H1 (cell line): ENCODE measurements at regions not wholly inside any gene's neighbourhood (a gene's known extent, or its start where the extent isn't known, plus 50 kb on each side); places are given as distances from the start of the nearest gene placed in this dataset.

ENCODE experiments used
- ASH2L ChIP-seq: fragments of 200-600, 300-600 bp; sonication (generic); IDR thresholded peaks from one replicate; pipeline ENCODE4 v1.7.1; 2017; ENCODE audit warnings: low read length
- BCL11A ChIP-seq, 2 experiments: IDR thresholded peaks; one replicate each; pipeline ENCODE4 v1.6.1; 2011; ENCODE audit warnings: low read depth in 2 of 2, low read length in 2 of 2, mild to moderate bottlenecking in 2 of 2
- CBX5 ChIP-seq: fragments of 300-800, 300-1000 bp; sonication (generic); IDR thresholded peaks from 2 replicates; pipeline ENCODE4 v1.7.1; 2016; ENCODE audit warnings: antibody characterized with exemption, low read length, low read depth
- CREB1 ChIP-seq: IDR thresholded peaks from 2 replicates; pipeline ENCODE4 v1.6.1; 2012; ENCODE audit warnings: inconsistent platforms
- EP300 ChIP-seq, 2 experiments: IDR thresholded peaks; 1 replicate in 1 of 2; 2 replicates in 1 of 2; pipeline ENCODE4 v1.6.1; 2011 to 2012; ENCODE audit warnings: low read depth in 2 of 2, low read length in 2 of 2, mild to moderate bottlenecking in 2 of 2, borderline replicate concordance in 1 of 2, inconsistent platforms in 1 of 2, moderate library complexity in 1 of 2
- NRF1 ChIP-seq: IDR thresholded peaks from 2 replicates; pipeline ENCODE4 v1.6.1; 2011; ENCODE audit warnings: mild to moderate bottlenecking, low read depth, low read length, improper control_type of control experiment
- PHF8 ChIP-seq: fragments of 200-600 bp; sonication (generic); conservative IDR thresholded peaks from 2 replicates; pipeline ENCODE4 v1.7.1; 2012; ENCODE audit warnings: low read depth, mild to moderate bottlenecking, inconsistent platforms, low read length, moderate library complexity
- POLR2A ChIP-seq, 2 experiments: IDR thresholded peaks; 1 replicate in 1 of 2; 2 replicates in 1 of 2; pipeline ENCODE4 v1.6.1; 2011; ENCODE audit warnings: low read depth in 2 of 2, low read length in 2 of 2, mild to moderate bottlenecking in 2 of 2; ENCODE audit errors: control extremely low read depth in 1 of 2
- RBBP5 ChIP-seq: IDR thresholded peaks from 2 replicates; pipeline ENCODE4 v1.7.1; 2012; ENCODE audit warnings: low read depth, mild to moderate bottlenecking, inconsistent platforms, low read length, moderate library complexity, borderline replicate concordance
- SP1 ChIP-seq: IDR thresholded peaks from 2 replicates; pipeline ENCODE4 v1.6.1; 2011; ENCODE audit warnings: low read depth, low read length
- USF2 ChIP-seq: IDR thresholded peaks from 2 replicates; pipeline ENCODE4 v1.6.1; 2011; ENCODE audit warnings: low read length, improper control_type of control experiment
- TF ChIP-seq, protein P1 (sequence below), 3 experiments: IDR thresholded peaks; 1 replicate in 2 of 3; 2 replicates in 1 of 3; pipeline versions ENCODE4 v1.5.1 to v1.6.1; 2011; ENCODE audit warnings: low read length in 3 of 3, mild to moderate bottlenecking in 3 of 3, inconsistent platforms in 2 of 3, low read depth in 1 of 3, moderate library complexity in 1 of 3; ENCODE audit not compliant: insufficient read depth in 1 of 3; ENCODE audit errors: control extremely low read depth in 1 of 3
- TF ChIP-seq, protein P2 (sequence below): fragments of 300-600 bp; sonication (generic); IDR thresholded peaks from 2 replicates; pipeline ENCODE4 v1.7.1; 2012; ENCODE audit warnings: low read length, moderate library complexity, mild to moderate bottlenecking, inconsistent platforms; ENCODE audit not compliant: insufficient replicate concordance
- TF ChIP-seq, protein P3 (sequence below): IDR thresholded peaks from 2 replicates; pipeline ENCODE4 v1.6.1; 2012; ENCODE audit warnings: inconsistent platforms

DNA sequence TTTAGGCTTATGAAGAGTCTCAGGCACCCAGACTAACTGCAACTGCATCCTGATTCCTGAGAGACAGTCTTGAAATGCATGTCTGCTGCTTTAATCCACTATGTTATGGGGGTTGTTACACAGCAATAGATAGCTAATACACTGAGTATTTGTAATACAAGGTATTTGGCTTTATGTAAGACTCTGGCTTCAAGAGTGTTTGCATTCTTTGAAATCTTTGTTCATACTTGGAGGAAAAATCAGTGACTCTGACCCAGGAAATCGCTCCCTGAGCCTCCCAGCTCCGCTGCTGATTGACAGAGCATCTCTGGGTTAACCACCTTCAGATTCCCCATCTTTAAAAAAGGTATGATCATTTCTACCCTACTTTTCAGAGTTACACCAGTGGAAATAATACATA is 133.9 kb downstream of the MTPAP start:
- no peak for TF ChIP-seq SP1
- TF ChIP-seq, protein P1, sequence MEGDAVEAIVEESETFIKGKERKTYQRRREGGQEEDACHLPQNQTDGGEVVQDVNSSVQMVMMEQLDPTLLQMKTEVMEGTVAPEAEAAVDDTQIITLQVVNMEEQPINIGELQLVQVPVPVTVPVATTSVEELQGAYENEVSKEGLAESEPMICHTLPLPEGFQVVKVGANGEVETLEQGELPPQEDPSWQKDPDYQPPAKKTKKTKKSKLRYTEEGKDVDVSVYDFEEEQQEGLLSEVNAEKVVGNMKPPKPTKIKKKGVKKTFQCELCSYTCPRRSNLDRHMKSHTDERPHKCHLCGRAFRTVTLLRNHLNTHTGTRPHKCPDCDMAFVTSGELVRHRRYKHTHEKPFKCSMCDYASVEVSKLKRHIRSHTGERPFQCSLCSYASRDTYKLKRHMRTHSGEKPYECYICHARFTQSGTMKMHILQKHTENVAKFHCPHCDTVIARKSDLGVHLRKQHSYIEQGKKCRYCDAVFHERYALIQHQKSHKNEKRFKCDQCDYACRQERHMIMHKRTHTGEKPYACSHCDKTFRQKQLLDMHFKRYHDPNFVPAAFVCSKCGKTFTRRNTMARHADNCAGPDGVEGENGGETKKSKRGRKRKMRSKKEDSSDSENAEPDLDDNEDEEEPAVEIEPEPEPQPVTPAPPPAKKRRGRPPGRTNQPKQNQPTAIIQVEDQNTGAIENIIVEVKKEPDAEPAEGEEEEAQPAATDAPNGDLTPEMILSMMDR (IDR thresholded peaks at IDR 0.05; ENCODE audit: control extremely low read depth in 1 of 3, insufficient read depth in 1 of 3, low read depth in 1 of 3, low read length in 3 of 3), result no peak
- no peak for TF ChIP-seq POLR2A (IDR thresholded peaks at IDR 0.05; ENCODE audit: control extremely low read depth in 1 of 2, low read depth in 2 of 2, low read length in 2 of 2)
- TF ChIP-seq EP300 (IDR thresholded peaks at IDR 0.05; ENCODE audit: borderline replicate concordance in 1 of 2, low read depth in 2 of 2, low read length in 2 of 2), result no peak
- no peak for TF ChIP-seq USF2
- no peak for TF ChIP-seq NRF1
- TF ChIP-seq, protein P2, sequence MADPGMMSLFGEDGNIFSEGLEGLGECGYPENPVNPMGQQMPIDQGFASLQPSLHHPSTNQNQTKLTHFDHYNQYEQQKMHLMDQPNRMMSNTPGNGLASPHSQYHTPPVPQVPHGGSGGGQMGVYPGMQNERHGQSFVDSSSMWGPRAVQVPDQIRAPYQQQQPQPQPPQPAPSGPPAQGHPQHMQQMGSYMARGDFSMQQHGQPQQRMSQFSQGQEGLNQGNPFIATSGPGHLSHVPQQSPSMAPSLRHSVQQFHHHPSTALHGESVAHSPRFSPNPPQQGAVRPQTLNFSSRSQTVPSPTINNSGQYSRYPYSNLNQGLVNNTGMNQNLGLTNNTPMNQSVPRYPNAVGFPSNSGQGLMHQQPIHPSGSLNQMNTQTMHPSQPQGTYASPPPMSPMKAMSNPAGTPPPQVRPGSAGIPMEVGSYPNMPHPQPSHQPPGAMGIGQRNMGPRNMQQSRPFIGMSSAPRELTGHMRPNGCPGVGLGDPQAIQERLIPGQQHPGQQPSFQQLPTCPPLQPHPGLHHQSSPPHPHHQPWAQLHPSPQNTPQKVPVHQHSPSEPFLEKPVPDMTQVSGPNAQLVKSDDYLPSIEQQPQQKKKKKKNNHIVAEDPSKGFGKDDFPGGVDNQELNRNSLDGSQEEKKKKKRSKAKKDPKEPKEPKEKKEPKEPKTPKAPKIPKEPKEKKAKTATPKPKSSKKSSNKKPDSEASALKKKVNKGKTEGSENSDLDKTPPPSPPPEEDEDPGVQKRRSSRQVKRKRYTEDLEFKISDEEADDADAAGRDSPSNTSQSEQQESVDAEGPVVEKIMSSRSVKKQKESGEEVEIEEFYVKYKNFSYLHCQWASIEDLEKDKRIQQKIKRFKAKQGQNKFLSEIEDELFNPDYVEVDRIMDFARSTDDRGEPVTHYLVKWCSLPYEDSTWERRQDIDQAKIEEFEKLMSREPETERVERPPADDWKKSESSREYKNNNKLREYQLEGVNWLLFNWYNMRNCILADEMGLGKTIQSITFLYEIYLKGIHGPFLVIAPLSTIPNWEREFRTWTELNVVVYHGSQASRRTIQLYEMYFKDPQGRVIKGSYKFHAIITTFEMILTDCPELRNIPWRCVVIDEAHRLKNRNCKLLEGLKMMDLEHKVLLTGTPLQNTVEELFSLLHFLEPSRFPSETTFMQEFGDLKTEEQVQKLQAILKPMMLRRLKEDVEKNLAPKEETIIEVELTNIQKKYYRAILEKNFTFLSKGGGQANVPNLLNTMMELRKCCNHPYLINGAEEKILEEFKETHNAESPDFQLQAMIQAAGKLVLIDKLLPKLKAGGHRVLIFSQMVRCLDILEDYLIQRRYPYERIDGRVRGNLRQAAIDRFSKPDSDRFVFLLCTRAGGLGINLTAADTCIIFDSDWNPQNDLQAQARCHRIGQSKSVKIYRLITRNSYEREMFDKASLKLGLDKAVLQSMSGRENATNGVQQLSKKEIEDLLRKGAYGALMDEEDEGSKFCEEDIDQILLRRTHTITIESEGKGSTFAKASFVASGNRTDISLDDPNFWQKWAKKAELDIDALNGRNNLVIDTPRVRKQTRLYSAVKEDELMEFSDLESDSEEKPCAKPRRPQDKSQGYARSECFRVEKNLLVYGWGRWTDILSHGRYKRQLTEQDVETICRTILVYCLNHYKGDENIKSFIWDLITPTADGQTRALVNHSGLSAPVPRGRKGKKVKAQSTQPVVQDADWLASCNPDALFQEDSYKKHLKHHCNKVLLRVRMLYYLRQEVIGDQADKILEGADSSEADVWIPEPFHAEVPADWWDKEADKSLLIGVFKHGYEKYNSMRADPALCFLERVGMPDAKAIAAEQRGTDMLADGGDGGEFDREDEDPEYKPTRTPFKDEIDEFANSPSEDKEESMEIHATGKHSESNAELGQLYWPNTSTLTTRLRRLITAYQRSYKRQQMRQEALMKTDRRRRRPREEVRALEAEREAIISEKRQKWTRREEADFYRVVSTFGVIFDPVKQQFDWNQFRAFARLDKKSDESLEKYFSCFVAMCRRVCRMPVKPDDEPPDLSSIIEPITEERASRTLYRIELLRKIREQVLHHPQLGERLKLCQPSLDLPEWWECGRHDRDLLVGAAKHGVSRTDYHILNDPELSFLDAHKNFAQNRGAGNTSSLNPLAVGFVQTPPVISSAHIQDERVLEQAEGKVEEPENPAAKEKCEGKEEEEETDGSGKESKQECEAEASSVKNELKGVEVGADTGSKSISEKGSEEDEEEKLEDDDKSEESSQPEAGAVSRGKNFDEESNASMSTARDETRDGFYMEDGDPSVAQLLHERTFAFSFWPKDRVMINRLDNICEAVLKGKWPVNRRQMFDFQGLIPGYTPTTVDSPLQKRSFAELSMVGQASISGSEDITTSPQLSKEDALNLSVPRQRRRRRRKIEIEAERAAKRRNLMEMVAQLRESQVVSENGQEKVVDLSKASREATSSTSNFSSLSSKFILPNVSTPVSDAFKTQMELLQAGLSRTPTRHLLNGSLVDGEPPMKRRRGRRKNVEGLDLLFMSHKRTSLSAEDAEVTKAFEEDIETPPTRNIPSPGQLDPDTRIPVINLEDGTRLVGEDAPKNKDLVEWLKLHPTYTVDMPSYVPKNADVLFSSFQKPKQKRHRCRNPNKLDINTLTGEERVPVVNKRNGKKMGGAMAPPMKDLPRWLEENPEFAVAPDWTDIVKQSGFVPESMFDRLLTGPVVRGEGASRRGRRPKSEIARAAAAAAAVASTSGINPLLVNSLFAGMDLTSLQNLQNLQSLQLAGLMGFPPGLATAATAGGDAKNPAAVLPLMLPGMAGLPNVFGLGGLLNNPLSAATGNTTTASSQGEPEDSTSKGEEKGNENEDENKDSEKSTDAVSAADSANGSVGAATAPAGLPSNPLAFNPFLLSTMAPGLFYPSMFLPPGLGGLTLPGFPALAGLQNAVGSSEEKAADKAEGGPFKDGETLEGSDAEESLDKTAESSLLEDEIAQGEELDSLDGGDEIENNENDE, result no peak
- no peak for TF ChIP-seq CBX5
- no peak for TF ChIP-seq RBBP5
- no peak for TF ChIP-seq BCL11A (IDR thresholded peaks at IDR 0.05; ENCODE audit: low read depth in 2 of 2, low read length in 2 of 2)
- no peak for TF ChIP-seq ASH2L
- TF ChIP-seq PHF8, result no peak
- TF ChIP-seq, protein P3, sequence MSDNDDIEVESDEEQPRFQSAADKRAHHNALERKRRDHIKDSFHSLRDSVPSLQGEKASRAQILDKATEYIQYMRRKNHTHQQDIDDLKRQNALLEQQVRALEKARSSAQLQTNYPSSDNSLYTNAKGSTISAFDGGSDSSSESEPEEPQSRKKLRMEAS, result no peak
- TF ChIP-seq CREB1, result no peak
